Stimulated activated CD4-positive, alpha-beta T cell treated with anti-CD3 and anti-CD28 coated beads, Interleukin-1b, Interleukin-23, amount 100 ng/mL, for 1 hour (primary cell): ENCODE measurements at regions not wholly inside any gene's neighbourhood (a gene's known extent, or its start where the extent isn't known, plus 50 kb on each side); places are given as distances from the start of the nearest gene placed in this dataset.
"Not testable (repeated sequence)": the region's sequence is repeated elsewhere in the genome, so short reads cannot be mapped to it uniquely, and the experiment has no call there.

Source experiments
- DNase-seq, 2 donors: peaks; one replicate each; pipeline ENCODE4 v3.0.0-alpha.2; 2020; ENCODE audit warnings: low read depth in 2 of 2

DNA sequence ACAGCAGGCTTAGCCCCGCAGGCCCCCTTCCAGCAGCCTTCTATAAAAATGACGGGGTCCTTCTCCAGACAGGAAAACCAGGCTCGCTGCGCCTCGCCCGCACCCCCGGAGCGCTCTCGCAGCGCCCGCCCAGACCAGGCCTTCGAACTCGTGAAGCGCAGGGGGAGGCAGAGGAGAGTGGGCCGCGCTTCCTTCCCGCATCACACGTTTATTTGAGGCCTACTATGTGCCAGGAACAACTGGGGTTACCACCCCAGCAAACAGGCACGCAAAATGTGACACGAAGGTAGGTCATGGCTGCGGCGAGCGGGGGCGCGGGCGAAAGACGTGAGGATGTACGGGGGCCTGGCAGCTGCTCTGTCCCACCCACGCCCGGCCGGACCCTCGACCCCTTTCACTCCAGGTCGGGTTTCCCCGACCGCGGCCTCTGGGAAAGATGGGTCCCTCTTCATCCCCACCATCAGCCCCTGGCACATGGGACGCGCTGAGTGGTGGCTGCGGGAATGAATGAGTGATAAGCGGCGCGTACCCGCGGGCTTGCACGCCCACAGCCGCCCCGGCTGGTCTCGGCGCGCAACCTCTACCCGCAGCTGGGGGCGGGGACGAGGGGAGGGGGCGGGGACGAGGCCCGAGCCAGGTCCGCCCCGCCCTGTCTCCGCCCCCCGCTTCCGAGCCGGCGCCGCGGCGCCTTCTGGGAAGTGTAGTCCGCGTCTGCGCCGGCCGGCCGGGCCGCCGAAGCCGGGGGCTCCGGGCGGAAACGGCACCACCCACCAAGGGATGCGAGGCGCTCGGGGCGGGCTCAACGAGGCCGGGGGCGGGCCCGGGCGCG, 59.1 kb downstream of the ZNF467 start:
- DNase-seq: peak; percentile 87 to 94

GRCh38 chr7:149713731-149714068, 59.7 kb downstream of the ZNF467 start:
- no peak for DNase-seq

GRCh38 chr7:149713061-149713730, 60.2 kb downstream of the ZNF467 start:
- no peak for DNase-seq

DNA sequence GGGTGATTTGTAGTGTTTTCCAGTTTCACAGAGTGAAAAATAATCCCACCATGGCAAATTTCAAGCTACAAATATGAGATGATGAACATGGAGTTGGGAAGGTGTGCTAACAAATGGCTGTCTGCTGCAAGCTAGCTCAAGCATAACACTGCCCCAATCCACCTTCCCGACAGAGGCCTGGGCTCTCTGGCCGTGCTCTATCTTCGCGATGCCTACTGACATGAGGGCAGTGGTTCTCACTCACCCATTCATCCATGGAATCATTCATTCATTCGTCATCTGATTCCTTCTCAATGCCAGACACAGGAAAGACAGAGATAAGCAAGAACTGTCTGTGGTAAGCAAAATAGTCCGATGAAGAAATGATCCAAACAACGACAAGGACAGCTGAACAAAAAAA, 65.4 kb downstream of the ZNF467 start:
- no peak for DNase-seq

DNA sequence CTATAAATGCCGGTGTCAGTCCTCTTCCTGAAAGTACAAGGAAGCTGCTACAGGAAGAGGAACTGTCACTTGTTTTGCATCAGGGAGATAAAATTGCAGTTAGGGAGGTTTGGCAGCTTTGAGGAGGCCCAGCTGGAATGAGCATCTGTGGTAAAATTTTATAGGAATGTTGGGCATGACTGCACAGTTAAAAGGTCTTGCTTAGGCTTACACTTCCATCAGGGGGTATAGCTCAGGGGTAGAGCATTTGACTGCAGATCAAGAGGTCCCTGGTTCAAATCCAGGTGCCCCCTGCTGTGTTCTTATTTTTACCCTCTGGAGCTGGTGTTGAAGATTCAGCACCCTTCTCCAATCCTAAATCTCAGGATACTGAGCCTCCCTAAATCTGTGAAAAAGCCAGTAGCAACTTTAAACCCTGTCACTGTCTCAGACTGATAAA, 65.9 kb downstream of the ZNF467 start:
- no peak for DNase-seq

DNA sequence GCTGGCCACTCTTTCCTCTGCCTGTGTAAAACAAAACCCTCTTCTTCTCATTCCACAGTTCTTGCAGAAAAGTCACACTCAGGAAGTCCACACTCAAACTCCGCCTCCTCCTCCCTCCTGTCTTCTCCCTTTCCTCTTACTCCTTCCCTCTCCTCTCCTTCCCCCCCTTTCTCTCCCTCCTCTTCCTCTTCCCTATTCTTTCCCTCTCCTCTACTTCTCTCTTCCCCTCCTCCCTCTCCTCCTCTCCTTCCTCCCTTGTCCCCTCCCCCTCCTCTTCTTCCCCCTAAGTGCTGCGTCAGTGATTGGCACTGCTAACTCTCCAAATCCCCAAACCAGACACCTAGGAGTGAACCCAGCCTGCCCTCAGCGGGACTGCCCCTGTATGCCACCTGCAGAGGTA, 67.0 kb downstream of the ZNF467 start:
- no peak for DNase-seq

GRCh38 chr7:149704507-149704906, 68.9 kb downstream of the ZNF467 start:
- DNase-seq: no peak

DNA sequence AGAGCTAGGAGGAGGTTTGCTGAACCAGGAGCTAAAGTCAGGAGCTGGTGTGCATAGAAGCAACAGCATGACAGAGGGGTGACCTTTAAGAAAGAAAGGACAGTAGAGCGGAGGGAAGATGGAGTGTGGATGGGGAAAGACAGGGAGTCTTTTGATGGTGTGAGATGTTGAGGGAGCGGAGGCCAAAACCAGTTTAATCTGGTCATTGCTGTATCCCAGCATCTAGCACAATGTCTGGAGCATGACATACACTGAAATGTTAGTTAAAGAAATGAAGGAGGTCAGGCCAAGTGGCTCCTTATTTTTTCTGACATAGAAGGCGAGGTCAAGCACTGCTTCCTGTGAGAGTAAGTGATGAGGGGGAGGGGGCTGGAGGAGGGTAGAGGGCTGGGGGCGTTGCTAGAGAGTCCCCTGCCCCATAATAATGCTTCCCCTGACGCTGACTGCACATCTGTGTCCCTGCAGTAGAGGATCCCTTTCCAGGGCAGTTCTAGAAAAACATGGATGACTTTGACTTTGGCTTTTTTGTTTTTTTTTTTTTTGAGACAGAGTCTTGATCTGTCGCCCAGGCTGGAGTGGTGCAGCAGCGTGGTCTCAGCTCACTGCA, 70.2 kb downstream of the ZNF467 start:
- no peak for DNase-seq

GRCh38 chr7:149701495-149702240, 71.7 kb downstream of the ZNF467 start:
- no peak for DNase-seq

- not testable (repeated sequence) for DNase-seq
Observed at GRCh38 chr7:149697767-149698166, 75.6 kb downstream of the ZNF467 start.

DNA sequence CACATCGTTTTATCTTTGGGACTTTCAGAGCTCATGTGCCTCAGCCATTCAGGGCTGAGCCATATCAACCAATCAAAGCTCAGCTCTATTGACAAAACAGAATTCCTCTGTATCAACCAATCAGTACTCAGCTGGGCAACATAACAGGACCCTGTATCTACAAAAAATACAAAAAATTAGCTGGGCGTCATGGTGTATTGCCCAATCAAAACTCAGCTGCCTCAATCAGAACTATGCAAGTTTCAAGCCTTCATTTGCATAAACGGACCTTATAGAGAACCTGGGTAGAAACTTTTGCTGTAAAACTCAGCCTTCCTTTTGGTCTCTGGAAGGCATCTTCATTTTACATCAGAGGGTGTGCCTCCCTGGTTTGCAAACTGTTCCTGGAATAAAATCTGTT, 77.1 kb downstream of the ZNF467 start:
- DNase-seq: no peak

- DNase-seq: no peak
Observed at GRCh38 chr7:149692557-149692982, 80.8 kb downstream of the ZNF467 start.

DNA sequence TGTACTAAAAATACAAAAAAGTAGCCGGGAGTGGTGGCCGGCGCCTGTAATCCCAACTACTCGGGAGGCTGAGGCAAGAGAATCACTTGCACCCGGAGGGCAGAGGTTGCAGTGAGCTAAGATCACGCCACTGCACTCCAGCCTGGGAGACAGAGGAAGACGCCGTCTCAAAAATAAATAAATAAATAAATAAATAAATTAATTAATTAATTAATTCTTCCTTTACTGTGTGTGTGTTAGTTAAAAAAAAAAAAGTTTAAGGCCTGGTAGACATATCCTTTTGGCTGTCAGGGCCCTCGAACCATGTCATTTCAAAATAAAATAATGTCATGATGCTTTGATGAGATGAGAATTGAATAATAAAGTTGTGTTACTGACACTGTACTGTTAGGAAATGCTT, 81.3 kb downstream of the ZNF467 start:
- no peak for DNase-seq

DNA sequence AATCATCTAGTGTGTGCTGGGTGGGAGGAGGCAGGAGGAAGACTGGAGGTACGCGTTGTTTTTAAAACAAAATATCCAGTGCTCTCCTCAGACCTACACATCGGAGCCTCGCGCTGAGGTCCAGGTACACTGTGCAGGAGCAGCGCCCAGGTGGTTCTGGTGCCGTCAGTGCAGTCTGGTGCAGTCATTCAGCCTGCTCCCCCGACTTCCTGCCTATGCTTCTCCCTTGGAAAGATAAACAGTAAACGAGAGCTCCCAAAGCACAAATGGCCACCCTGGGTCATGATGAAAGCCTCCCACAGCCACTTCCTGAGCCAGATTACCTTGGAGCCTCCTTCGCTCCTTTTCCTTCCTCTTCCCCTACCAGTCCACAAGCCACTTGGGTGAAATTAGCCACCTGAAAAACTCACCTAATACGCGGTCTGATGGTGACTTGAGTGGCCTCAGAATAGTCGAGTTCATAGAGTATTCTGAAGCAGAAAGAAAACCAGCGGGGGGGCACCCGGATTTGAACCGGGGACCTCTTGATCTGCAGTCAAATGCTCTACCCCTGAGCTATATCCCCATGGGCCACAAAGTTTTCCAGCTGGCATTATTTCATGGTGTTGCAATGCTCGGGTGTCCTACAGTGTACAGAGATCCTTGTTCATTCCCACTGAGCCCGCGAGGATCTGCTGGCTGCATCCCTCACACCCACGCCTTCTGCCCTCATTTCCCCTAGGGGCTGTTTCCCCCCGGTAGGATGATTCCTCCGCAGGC, 82.5 kb downstream of the ZNF467 start:
- no peak for DNase-seq

GRCh38 chr7:149689291-149689721, 84.1 kb downstream of the ZNF467 start:
- DNase-seq: no peak

- DNase-seq: no peak
Observed at GRCh38 chr7:149688836-149689235, 84.6 kb downstream of the ZNF467 start.

GRCh38 chr7:149687820-149688219, 85.6 kb downstream of the ZNF467 start:
- DNase-seq: not testable (repeated sequence)

DNA sequence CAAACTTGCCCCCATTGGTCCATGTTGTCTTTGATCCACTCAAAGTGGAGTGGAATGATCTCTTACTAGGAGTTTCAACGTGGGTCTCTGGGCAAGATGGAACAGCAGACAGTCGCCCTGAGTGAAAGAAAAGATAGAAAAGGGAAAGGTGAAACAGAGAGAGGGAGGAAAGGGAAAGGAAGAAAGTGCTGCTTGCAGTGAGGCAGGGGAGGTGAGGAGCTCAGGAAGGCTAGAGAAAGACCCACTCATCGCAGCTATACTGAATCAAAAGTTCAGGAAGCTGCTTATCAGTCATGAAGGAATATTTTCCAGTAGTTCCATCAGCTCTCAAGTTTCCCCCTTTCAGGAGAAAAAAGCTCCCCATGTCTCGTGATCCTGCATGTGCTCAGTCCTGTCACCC, 86.9 kb downstream of the ZNF467 start:
- no peak for DNase-seq

GRCh38 chr7:149686011-149686410, 87.4 kb downstream of the ZNF467 start:
- DNase-seq: no peak

- no peak for DNase-seq
Observed at GRCh38 chr7:149685455-149685854, 87.9 kb downstream of the ZNF467 start.

DNA sequence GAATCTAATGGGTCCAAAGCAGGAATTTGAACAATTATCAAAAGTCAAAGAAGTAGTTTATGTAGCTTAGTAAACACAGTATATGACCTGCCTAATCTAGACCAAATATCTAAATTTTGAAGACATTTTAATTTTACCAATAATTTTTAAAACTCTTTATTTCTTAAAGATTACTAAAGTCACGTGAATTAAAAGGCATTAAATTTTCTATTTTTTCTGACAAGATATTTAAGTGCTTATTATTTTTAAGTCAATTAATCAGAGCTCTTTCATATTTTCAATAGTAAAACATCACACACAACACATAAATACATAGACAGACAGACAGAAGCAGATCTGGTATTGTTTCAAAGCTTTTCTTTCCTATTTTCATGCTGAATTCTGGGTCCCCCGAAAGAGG, 89.5 kb downstream of the ZNF467 start:
- no peak for DNase-seq
